ENCODE measurements at regions not wholly inside any gene's neighbourhood (a gene's known extent, or its start where the extent isn't known, plus 50 kb on each side); places are given as distances from the start of the nearest gene placed in this dataset.

GRCh38 chr6:23403460-23403859 is 722.6 kb upstream of the NRSN1 start:
- Histone ChIP-seq H3K4me2 (ENCODE audit: low read length) (no peak overlapping the region), H2AFZ (ENCODE audit: low read depth, low read length) (no peak overlapping the region), H3K9me2 (ENCODE audit: insufficient read depth, low read length) (no peaks in the 10 kb centered on the region), H3K27me3 (ENCODE audit: insufficient read depth, low read depth, low read length) (no peaks in the 10 kb centered on the region), H3K27ac (ENCODE audit: low read length) (no peak overlapping the region), H3K79me2 (replicated peaks; ENCODE audit: insufficient read depth, low read length) (no peaks in the 10 kb centered on the region), H3F3A (ENCODE audit: insufficient read depth, low read length, poor library complexity, severe bottlenecking) (no peaks in the 10 kb centered on the region), H3K9ac (ENCODE audit: low read length) (no peak overlapping the region), H3K9me3 (ENCODE audit: low read length) (no peaks in the 10 kb centered on the region), H4K20me1 (ENCODE audit: insufficient read depth) (no peaks in the 10 kb centered on the region), H3K4me3 (ENCODE audit: low read length) (no peak overlapping the region), H3K36me3 (ENCODE audit: insufficient read depth, low read length) (no peaks in the 10 kb centered on the region)
- no peak for TF ChIP-seq TAF1 (IDR thresholded peaks at IDR 0.05; ENCODE audit: low read depth)
- no peak for TF ChIP-seq EZH2 (IDR thresholded peaks at IDR 0.05; ENCODE audit: borderline replicate concordance, insufficient read depth, low read length, poor library complexity, severe bottlenecking)
- no peak for TF ChIP-seq POLR2AphosphoS5 (IDR thresholded peaks at IDR 0.05)
- no peak for TF ChIP-seq MXI1 (conservative IDR thresholded peaks at IDR 0.05; ENCODE audit: poor library complexity, severe bottlenecking)
- no peak for TF ChIP-seq EP300 (conservative IDR thresholded peaks at IDR 0.05; ENCODE audit: poor library complexity, severe bottlenecking)

DNA sequence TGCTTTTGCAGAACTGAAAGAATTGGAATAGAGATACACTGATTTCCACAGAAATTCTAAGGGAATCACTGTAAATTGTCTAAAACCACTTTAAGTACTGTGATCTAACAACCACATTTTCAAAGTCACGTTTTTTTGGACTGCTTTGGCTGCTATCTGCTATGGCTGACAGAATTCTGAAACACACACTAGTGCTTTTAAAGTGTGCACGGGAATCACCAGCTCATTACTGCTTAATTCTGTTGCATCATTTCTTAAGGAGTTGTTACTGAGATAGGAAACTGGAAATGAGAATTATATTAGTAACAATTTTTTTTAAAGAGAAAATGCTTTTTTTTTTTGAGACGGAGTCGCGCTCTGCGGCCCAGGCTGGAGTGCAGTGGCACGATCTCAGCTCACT is 716.5 kb upstream of the NRSN1 start:
- Histone ChIP-seq H3K79me2 (replicated peaks; ENCODE audit: insufficient read depth, low read length) (no peaks in the 10 kb centered on the region), H3F3A (ENCODE audit: insufficient read depth, low read length, poor library complexity, severe bottlenecking) (no peaks in the 10 kb centered on the region), H3K4me3 (ENCODE audit: low read length) (no peak overlapping the region), H3K27ac (ENCODE audit: low read length) (no peak overlapping the region), H3K4me2 (ENCODE audit: low read length) (no peak overlapping the region), H3K9me2 (ENCODE audit: insufficient read depth, low read length) (no peaks in the 10 kb centered on the region), H3K27me3 (ENCODE audit: insufficient read depth, low read depth, low read length) (no peaks in the 10 kb centered on the region), H3K36me3 (ENCODE audit: insufficient read depth, low read length) (no peaks in the 10 kb centered on the region), H4K20me1 (ENCODE audit: insufficient read depth) (no peaks in the 10 kb centered on the region), H3K9ac (ENCODE audit: low read length) (no peak overlapping the region), H2AFZ (ENCODE audit: low read depth, low read length) (no peak overlapping the region), H3K9me3 (ENCODE audit: low read length) (no peaks in the 10 kb centered on the region)
- no peak for TF ChIP-seq EP300 (conservative IDR thresholded peaks at IDR 0.05; ENCODE audit: poor library complexity, severe bottlenecking)
- no peak for TF ChIP-seq SMC3 (conservative IDR thresholded peaks at IDR 0.05; ENCODE audit: poor library complexity)
- no peak for TF ChIP-seq REST (IDR thresholded peaks at IDR 0.05; ENCODE audit: borderline replicate concordance)
- TF ChIP-seq RAD21 (conservative IDR thresholded peaks at IDR 0.05): no peak
- TF ChIP-seq TAF1 (IDR thresholded peaks at IDR 0.05; ENCODE audit: low read depth): no peak
- no peak for TF ChIP-seq EZH2 (IDR thresholded peaks at IDR 0.05; ENCODE audit: borderline replicate concordance, insufficient read depth, low read length, poor library complexity, severe bottlenecking)
- TF ChIP-seq POLR2AphosphoS5 (IDR thresholded peaks at IDR 0.05): no peak
- TF ChIP-seq CTCF (IDR thresholded peaks at IDR 0.05; ENCODE audit: poor library complexity, severe bottlenecking): no peak
- no peak for TF ChIP-seq MXI1 (conservative IDR thresholded peaks at IDR 0.05; ENCODE audit: poor library complexity, severe bottlenecking)

All from neural cell (in vitro differentiated cells).